HEK293T (cell line): ENCODE measurements at regions not wholly inside any gene's neighbourhood (a gene's known extent, or its start where the extent isn't known, plus 50 kb on each side); places are given as distances from the start of the nearest gene placed in this dataset.

Experiments used
- ARNT ChIP-seq: fragments of 450-650 bp; IDR thresholded peaks from 2 replicates; pipeline ENCODE4 v1.6.1; 2017; ENCODE audit warnings: mild to moderate bottlenecking
- BHLHE40 ChIP-seq: fragments of 450-650 bp; IDR thresholded peaks from 2 replicates; pipeline ENCODE4 v1.6.1; 2016; ENCODE audit warnings: mild to moderate bottlenecking, moderate library complexity, borderline replicate concordance
- CTBP1 ChIP-seq: fragments of 450-650 bp; IDR thresholded peaks from 2 replicates; pipeline ENCODE4 v1.6.1; 2016; ENCODE audit warnings: borderline replicate concordance
- FOXA1 ChIP-seq: fragments of 450-650 bp; IDR thresholded peaks from 2 replicates; pipeline ENCODE4 v1.6.1; 2016; ENCODE audit warnings: mild to moderate bottlenecking
- FOXK2 ChIP-seq: fragments of 450-650 bp; IDR thresholded peaks from 2 replicates; pipeline ENCODE4 v1.6.1; 2016; ENCODE audit warnings: mild to moderate bottlenecking
- FOXM1 ChIP-seq: fragments of 450-650 bp; IDR thresholded peaks from 2 replicates; pipeline ENCODE4 v1.6.1; 2017; ENCODE audit warnings: mild to moderate bottlenecking, borderline replicate concordance
- HDGF ChIP-seq: fragments of 450-650 bp; IDR thresholded peaks from 2 replicates; pipeline ENCODE4 v1.6.1; 2017; ENCODE audit warnings: antibody characterized with exemption, borderline replicate concordance
- NFRKB ChIP-seq: fragments of 450-650 bp; IDR thresholded peaks from 2 replicates; pipeline ENCODE4 v1.6.1; 2016; ENCODE audit warnings: mild to moderate bottlenecking, moderate library complexity
- PKNOX1 ChIP-seq: fragments of 450-650 bp; IDR thresholded peaks from 2 replicates; pipeline ENCODE4 v1.6.1; 2016
- SP1 ChIP-seq: fragments of 450-650 bp; IDR thresholded peaks from 2 replicates; pipeline ENCODE4 v1.6.1; 2017
- SUZ12 ChIP-seq: fragments of 450-650 bp; IDR thresholded peaks from 2 replicates; pipeline ENCODE4 v1.6.1; 2016; ENCODE audit warnings: mild to moderate bottlenecking
- TARDBP ChIP-seq: fragments of 450-650 bp; IDR thresholded peaks from 2 replicates; pipeline ENCODE4 v1.6.1; 2016

- TF ChIP-seq NFRKB, result no peak
- no peak for TF ChIP-seq SP1
- TF ChIP-seq FOXM1, result no peak
- no peak for TF ChIP-seq TARDBP
- no peak for TF ChIP-seq SUZ12
- TF ChIP-seq HDGF, result no peak
- TF ChIP-seq FOXA1, result no peak
- no peak for TF ChIP-seq PKNOX1
- TF ChIP-seq FOXK2, result no peak
- no peak for TF ChIP-seq BHLHE40
- no peak for TF ChIP-seq ARNT
- no peak for TF ChIP-seq CTBP1
Observed at GRCh38 chr4:132992686-132993085, 156.4 kb upstream of the PCDH10 start.
